Endothelial cell (in vitro differentiated cells): ENCODE measurements at regions not wholly inside any gene's neighbourhood (a gene's known extent, or its start where the extent isn't known, plus 50 kb on each side); places are given as distances from the start of the nearest gene placed in this dataset.

Source experiments
- DNase-seq: peaks from one replicate; pipeline ENCODE4 v3.0.0; 2021; ENCODE audit warnings: low spot score
- H3K27ac Mint-ChIP-seq: one replicate; pipeline ENCODE4 v1.8.0; 2021; ENCODE audit warnings: mixed read lengths, inconsistent platforms; ENCODE audit not compliant: unreplicated experiment
- H3K27me3 Mint-ChIP-seq: one replicate; pipeline ENCODE4 v1.8.0; 2021; ENCODE audit warnings: mild to moderate bottlenecking, moderate library complexity, mixed read lengths, inconsistent platforms; ENCODE audit not compliant: unreplicated experiment
- H3K36me3 Mint-ChIP-seq: one replicate; pipeline ENCODE4 v1.8.0; 2021; ENCODE audit warnings: mild to moderate bottlenecking, low read depth, mixed read lengths, inconsistent platforms; ENCODE audit not compliant: unreplicated experiment
- H3K4me1 Mint-ChIP-seq: one replicate; pipeline ENCODE4 v1.8.0; 2021; ENCODE audit warnings: mild to moderate bottlenecking, mixed read lengths, inconsistent platforms; ENCODE audit not compliant: unreplicated experiment
- H3K4me3 Mint-ChIP-seq: one replicate; pipeline ENCODE4 v1.8.0; 2021; ENCODE audit warnings: mild to moderate bottlenecking, mixed read lengths, inconsistent platforms; ENCODE audit not compliant: unreplicated experiment
- H3K9me3 Mint-ChIP-seq: one replicate; pipeline ENCODE4 v1.8.0; 2021; ENCODE audit warnings: mixed read lengths, inconsistent platforms; ENCODE audit not compliant: unreplicated experiment
- TF ChIP-seq, protein P1 (sequence below): fragments of 200-600 bp; sonication (generic); IDR thresholded peaks from one replicate; pipeline ENCODE4 v1.5.0; 2021; ENCODE audit warnings: antibody characterized with exemption; ENCODE audit not compliant: unreplicated experiment

DNA sequence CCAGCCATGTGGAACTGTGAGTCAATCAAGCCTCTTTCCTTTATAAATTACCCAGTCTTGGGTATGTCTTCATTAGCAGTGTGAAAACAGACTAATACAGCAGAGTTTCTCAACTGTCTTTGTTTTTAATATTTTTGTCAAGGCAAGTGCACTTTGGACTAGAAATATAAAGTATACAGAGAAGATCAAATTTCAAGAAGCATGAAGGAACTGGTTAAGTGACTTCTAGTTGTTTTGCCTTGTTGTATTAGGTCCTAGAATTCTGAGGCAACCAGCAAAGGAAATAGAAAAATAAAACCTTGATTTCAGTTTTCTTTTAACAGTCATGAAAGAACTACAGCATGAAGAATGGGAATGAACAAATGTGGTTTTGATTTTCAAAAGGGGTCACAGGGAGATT lies 131.1 kb upstream of the PTGFR start:
- Mint-ChIP-seq H3K9me3 (no peaks in the 10 kb centered on the region), H3K36me3 (no peaks in the 10 kb centered on the region), H3K4me1 (no peaks in the 10 kb centered on the region), H3K4me3 (no peak overlapping the region), H3K27ac (no peak overlapping the region), H3K27me3 (no peaks in the 10 kb centered on the region)
- DNase-seq: no peak
- TF ChIP-seq, protein P1, sequence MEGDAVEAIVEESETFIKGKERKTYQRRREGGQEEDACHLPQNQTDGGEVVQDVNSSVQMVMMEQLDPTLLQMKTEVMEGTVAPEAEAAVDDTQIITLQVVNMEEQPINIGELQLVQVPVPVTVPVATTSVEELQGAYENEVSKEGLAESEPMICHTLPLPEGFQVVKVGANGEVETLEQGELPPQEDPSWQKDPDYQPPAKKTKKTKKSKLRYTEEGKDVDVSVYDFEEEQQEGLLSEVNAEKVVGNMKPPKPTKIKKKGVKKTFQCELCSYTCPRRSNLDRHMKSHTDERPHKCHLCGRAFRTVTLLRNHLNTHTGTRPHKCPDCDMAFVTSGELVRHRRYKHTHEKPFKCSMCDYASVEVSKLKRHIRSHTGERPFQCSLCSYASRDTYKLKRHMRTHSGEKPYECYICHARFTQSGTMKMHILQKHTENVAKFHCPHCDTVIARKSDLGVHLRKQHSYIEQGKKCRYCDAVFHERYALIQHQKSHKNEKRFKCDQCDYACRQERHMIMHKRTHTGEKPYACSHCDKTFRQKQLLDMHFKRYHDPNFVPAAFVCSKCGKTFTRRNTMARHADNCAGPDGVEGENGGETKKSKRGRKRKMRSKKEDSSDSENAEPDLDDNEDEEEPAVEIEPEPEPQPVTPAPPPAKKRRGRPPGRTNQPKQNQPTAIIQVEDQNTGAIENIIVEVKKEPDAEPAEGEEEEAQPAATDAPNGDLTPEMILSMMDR: no peak

DNA sequence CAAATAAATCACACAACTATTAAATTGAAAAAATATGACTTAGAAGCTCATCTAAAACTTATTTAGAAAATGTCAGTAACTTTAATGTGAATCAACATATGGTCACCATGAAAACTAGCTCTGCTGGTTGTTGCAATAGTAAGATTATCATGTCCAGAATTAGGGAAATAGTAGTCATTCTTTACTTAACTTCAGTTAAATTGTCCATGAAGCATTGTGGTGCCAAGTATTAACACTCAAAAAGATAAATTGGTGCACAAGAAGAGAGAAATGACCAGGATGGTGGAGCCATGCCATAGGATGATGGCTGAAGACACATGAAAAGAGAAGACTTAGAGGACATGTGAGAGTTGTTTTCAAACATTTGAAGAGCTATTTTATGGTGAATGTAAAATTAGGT lies 130.2 kb upstream of the PTGFR start:
- no peaks in the 10 kb centered on the region for H3K9me3 Mint-ChIP-seq
- TF ChIP-seq, protein P1: no peak
- H3K27me3 Mint-ChIP-seq: no peaks in the 10 kb centered on the region
- no peaks in the 10 kb centered on the region for H3K36me3 Mint-ChIP-seq
- no peaks in the 10 kb centered on the region for H3K4me1 Mint-ChIP-seq
- no peak overlapping the region for H3K27ac Mint-ChIP-seq
- DNase-seq: no peak
- no peak overlapping the region for H3K4me3 Mint-ChIP-seq

DNA sequence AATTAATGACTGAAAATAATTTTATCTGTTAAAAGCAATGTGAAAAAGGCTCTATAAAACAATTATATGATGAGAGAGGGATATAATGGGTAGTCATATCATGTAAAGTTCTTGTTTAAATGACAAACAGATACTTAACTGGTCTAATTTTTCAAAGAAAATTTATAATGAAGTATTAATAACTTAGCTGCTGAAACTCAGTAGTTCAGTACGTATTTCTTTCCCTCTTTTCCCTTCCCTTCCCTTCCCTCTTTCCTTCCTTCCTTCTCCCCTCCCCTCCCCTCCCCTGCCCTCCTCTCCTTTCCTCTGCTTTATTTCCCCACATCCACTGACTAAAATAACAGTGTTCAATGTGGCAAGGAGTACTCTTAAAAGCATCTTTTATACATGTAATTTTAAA lies 123.1 kb upstream of the PTGFR start:
- Mint-ChIP-seq H3K27me3 (no peaks in the 10 kb centered on the region), H3K36me3 (no peaks in the 10 kb centered on the region), H3K9me3 (no peaks in the 10 kb centered on the region), H3K4me1 (no peaks in the 10 kb centered on the region), H3K27ac (no peak overlapping the region), H3K4me3 (no peak overlapping the region)
- DNase-seq: no peak
- TF ChIP-seq, protein P1: no peak

DNA sequence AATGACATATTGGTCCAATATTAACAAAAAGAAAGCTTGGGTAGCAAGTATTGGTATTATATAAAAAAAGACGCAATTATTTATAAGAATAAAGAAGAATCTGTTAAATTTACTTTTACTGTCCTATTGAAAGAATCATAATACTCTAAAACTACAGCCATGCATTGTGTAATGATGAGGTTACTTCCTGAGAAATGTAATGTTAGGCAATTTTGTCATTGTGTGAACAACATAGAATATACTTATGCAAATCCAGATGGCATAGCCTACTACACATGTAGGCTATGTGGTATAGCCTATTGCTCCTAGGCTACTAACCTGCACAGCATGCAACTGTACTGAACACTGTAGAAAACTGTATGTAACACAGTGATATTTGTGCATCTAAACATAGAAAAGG lies 121.2 kb upstream of the PTGFR start:
- TF ChIP-seq, protein P1: no peak
- Mint-ChIP-seq H3K4me1 (no peaks in the 10 kb centered on the region), H3K27ac (no peak overlapping the region), H3K27me3 (no peaks in the 10 kb centered on the region), H3K4me3 (no peak overlapping the region), H3K9me3 (no peaks in the 10 kb centered on the region), H3K36me3 (no peaks in the 10 kb centered on the region)
- no peak for DNase-seq

DNA sequence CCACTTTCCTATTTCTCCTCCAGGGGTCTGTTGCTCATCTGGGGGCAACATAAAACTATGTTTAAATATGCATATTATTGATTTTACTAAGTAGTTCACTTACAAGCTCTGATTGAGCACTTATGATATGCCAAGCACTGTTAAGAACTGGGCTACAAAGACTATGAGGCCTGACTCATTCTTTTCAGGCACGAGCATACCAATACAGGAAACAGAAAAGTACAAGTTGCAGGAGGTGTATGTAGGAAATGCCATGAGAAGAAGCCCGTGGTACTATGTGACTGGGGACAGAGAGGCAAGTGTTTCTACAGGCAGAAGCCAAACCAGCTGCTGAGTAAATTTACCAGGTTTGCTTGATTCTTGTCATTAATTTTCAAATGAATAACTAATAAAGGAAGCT lies 120.4 kb upstream of the PTGFR start:
- no peak overlapping the region for H3K4me3 Mint-ChIP-seq
- H3K36me3 Mint-ChIP-seq: no peaks in the 10 kb centered on the region
- no peaks in the 10 kb centered on the region for H3K9me3 Mint-ChIP-seq
- DNase-seq: no peak
- H3K27me3 Mint-ChIP-seq: no peaks in the 10 kb centered on the region
- H3K4me1 Mint-ChIP-seq: no peaks in the 10 kb centered on the region
- no peak overlapping the region for H3K27ac Mint-ChIP-seq
- TF ChIP-seq, protein P1: no peak
